Fibroblast of villous mesenchyme (primary cell): ENCODE measurements at regions not wholly inside any gene's neighbourhood (a gene's known extent, or its start where the extent isn't known, plus 50 kb on each side); places are given as distances from the start of the nearest gene placed in this dataset.

Source experiments
- DNase-seq: peaks from one replicate; pipeline ENCODE4 v3.0.0-alpha.2; 2010; ENCODE audit warnings: low read depth
- H3K4me3 ChIP-seq: 2 replicates; pipeline ENCODE4 v1.5.1; 2011; ENCODE audit warnings: low read depth, mild to moderate bottlenecking, low read length
- TF ChIP-seq, protein P1 (sequence below): IDR thresholded peaks from 2 replicates; pipeline ENCODE4 v1.5.1; 2012; ENCODE audit warnings: low read depth, mild to moderate bottlenecking, low read length; ENCODE audit not compliant: insufficient read depth

DNA sequence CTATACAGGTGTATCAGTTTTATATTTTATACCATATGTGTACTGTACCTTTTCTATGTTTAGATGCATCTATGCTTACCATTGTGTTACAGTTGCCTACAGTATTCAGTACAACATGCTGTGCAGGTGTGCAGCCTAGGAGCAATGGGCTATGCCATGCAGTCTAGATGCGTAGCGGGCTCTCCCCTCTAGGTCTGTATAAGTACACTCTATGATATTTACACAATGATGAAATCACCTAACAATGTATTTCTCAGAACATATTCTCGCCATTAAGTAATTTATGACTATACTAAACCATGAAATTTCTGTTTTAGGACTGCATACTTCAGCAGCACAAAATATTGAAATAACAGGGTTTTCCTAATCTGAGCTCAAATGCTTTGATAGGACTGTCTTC is 179.6 kb downstream of the RFC3 start:
- no peak overlapping the region for H3K4me3 ChIP-seq
- DNase-seq: no peak
- TF ChIP-seq, protein P1, sequence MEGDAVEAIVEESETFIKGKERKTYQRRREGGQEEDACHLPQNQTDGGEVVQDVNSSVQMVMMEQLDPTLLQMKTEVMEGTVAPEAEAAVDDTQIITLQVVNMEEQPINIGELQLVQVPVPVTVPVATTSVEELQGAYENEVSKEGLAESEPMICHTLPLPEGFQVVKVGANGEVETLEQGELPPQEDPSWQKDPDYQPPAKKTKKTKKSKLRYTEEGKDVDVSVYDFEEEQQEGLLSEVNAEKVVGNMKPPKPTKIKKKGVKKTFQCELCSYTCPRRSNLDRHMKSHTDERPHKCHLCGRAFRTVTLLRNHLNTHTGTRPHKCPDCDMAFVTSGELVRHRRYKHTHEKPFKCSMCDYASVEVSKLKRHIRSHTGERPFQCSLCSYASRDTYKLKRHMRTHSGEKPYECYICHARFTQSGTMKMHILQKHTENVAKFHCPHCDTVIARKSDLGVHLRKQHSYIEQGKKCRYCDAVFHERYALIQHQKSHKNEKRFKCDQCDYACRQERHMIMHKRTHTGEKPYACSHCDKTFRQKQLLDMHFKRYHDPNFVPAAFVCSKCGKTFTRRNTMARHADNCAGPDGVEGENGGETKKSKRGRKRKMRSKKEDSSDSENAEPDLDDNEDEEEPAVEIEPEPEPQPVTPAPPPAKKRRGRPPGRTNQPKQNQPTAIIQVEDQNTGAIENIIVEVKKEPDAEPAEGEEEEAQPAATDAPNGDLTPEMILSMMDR: no peak

- TF ChIP-seq, protein P1: no peak
- H3K4me3 ChIP-seq: no peak overlapping the region
- no peak for DNase-seq
Measured at GRCh38 chr13:33999811-34000605, 182.1 kb downstream of the RFC3 start.

DNA sequence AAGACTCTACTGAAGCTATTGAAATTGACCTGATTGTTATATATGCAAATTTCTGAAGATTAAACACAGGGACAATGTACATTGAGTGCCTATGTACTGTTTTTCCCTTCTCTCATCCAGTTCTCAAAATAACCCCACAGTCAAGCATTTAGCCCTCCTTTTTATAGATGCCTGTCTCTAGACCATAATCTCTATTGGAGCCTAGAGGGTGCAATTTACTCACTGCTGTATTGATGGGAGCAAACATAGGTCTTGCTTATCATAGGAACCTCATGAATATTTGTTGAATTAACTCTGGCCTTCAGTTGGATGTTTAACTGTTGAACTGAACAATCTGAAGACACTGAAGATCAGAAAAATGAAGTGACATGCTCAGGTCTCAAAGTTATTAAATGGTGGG is 183.0 kb downstream of the RFC3 start:
- DNase-seq: no peak
- H3K4me3 ChIP-seq: no peak overlapping the region
- TF ChIP-seq, protein P1: no peak

- H3K4me3 ChIP-seq: no peak overlapping the region
- no peak for DNase-seq
- TF ChIP-seq, protein P1: no peak
Measured at GRCh38 chr13:34001389-34001788, 183.4 kb downstream of the RFC3 start.

DNA sequence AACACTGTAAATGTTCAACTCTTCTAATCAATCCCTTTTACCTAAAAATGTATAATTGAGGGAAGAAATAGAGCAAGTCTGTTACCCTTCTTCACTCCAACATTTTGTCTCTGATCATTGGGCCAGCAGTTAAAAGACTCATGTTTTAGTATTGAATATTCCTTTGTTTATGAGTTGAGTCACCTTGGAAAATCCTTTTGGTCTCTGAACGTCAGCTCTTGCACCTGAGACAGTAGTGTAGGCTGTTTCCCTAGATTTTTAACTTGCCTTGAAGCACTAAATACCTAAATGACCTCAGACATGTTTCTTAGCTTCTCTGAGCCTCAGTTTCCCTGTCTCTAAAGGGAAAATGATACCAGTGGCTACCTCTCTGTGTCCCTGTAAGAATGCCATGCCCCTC is 184.2 kb downstream of the RFC3 start:
- DNase-seq: no peak
- TF ChIP-seq, protein P1: no peak
- H3K4me3 ChIP-seq: no peak overlapping the region

DNA sequence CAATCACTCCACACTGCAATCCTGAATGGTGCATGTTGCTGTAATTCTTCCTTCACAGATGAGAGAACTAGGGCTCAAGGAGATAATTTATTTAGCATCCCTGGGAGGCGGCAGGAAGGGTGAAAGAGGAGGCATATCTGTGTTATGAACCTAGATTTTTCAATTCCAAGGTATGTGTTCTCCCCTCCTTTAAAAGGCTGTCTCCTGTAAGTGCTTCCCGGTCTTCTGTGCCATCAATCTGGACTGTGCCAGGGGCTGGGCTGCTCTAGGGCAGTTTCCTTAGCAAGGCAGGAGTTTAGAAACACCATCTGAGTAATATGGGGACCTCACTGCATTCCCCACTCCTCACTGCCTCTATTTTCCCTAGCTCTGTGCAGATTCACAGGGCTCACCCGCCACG is 185.0 kb downstream of the RFC3 start:
- no peak overlapping the region for H3K4me3 ChIP-seq
- TF ChIP-seq, protein P1: no peak
- DNase-seq: no peak

GRCh38 chr13:34003656-34004055 is 185.7 kb downstream of the RFC3 start:
- no peak for DNase-seq
- no peak overlapping the region for H3K4me3 ChIP-seq
- TF ChIP-seq, protein P1: no peak
